HG03135 (cell line): ENCODE measurements at regions not wholly inside any gene's neighbourhood (a gene's known extent, or its start where the extent isn't known, plus 50 kb on each side); places are given as distances from the start of the nearest gene placed in this dataset.

Experiments used
- ATAC-seq: cut with Tn5 transposase; IDR thresholded peaks from one replicate; pipeline ENCODE4 v1.9.1; 2021; ENCODE audit warnings: mild to moderate bottlenecking, moderate library complexity; ENCODE audit not compliant: unreplicated experiment

GRCh38 chr7:98679741-98680140 is 62.7 kb downstream of the NPTX2 start:
- no peak for ATAC-seq

- ATAC-seq = no peak
Observed at GRCh38 chr7:98681511-98681910, 64.4 kb downstream of the NPTX2 start.

- ATAC-seq = no peak
Observed at GRCh38 chr7:98681951-98682350, 64.9 kb downstream of the NPTX2 start.

GRCh38 chr7:98683514-98683913 is 66.4 kb downstream of the NPTX2 start:
- no peak for ATAC-seq

- ATAC-seq = no peak
Observed at GRCh38 chr7:98685541-98685940, 68.5 kb downstream of the NPTX2 start.

- no peak for ATAC-seq
Observed at GRCh38 chr7:98686466-98687080, 69.5 kb downstream of the NPTX2 start.

- ATAC-seq = no peak
Observed at GRCh38 chr7:98687111-98687751, 70.1 kb downstream of the NPTX2 start.

- ATAC-seq = no peak
Observed at GRCh38 chr7:98691619-98692018, 74.5 kb downstream of the NPTX2 start.

GRCh38 chr7:98697083-98697482 is 80.0 kb downstream of the NPTX2 start:
- ATAC-seq = no peak

GRCh38 chr7:98697485-98698240 is 80.6 kb downstream of the NPTX2 start:
- ATAC-seq = no peak

GRCh38 chr7:98698976-98699375 is 81.9 kb downstream of the NPTX2 start:
- no peak for ATAC-seq

- ATAC-seq = no peak
Observed at GRCh38 chr7:98700533-98700932, 83.4 kb downstream of the NPTX2 start.

- ATAC-seq = no peak
Observed at GRCh38 chr7:98701372-98701771, 84.3 kb downstream of the NPTX2 start.

- no peak for ATAC-seq
Observed at GRCh38 chr7:98702021-98702420, 84.9 kb downstream of the NPTX2 start.

- no peak for ATAC-seq
Observed at GRCh38 chr7:98703916-98704315, 86.8 kb downstream of the NPTX2 start.

- no peak for ATAC-seq
Observed at GRCh38 chr7:98705626-98706025, 88.5 kb downstream of the NPTX2 start.

- ATAC-seq = no peak
Observed at GRCh38 chr7:98707076-98707475, 90.0 kb downstream of the NPTX2 start.

- no peak for ATAC-seq
Observed at GRCh38 chr7:98711945-98712344, 94.9 kb downstream of the NPTX2 start.

GRCh38 chr7:98713165-98713810 is 96.2 kb downstream of the NPTX2 start:
- ATAC-seq = no peak

GRCh38 chr7:98719396-98719795 is 102.3 kb downstream of the NPTX2 start:
- ATAC-seq = no peak

GRCh38 chr7:98722402-98722801 is 105.3 kb downstream of the NPTX2 start:
- ATAC-seq = no peak

- ATAC-seq = no peak
Observed at GRCh38 chr7:98724591-98724990, 107.5 kb downstream of the NPTX2 start.
